ENCODE measurements at regions not wholly inside any gene's neighbourhood (a gene's known extent, or its start where the extent isn't known, plus 50 kb on each side); places are given as distances from the start of the nearest gene placed in this dataset.

GRCh38 chr21:27477296-27477695 lies 510.4 kb upstream of the ADAMTS5 start:
- no peaks in the 10 kb centered on the region for H3K36me3 Mint-ChIP-seq
- Histone ChIP-seq H3K9ac (no peak overlapping the region), H3K27me3 (no peaks in the 10 kb centered on the region), H3K79me2 (ENCODE audit: low read depth) (no peaks in the 10 kb centered on the region), H3K36me3 (no peaks in the 10 kb centered on the region), H4K20me1 (ENCODE audit: low read depth) (no peaks in the 10 kb centered on the region), H3K4me2 (no peak overlapping the region), H3K4me3 (no peak overlapping the region), H3K4me1 (no peaks in the 10 kb centered on the region), H3F3A (ENCODE audit: low read depth) (no peaks in the 10 kb centered on the region), H3K9me3 (ENCODE audit: low read depth) (no peaks in the 10 kb centered on the region), H3K27ac (no peak overlapping the region), H2AFZ (replicated peaks) (no peak overlapping the region)
- DNase-seq (ENCODE audit: low spot score) = no peak
- H3K4me1 Mint-ChIP-seq = no peaks in the 10 kb centered on the region
- peaks cover 8% of the 10 kb centered on the region for H3K27me3 Mint-ChIP-seq (ENCODE audit: insufficient read depth, low read depth)
- no peak for TF ChIP-seq EZH2 (IDR thresholded peaks at IDR 0.05)
- no peak for TF ChIP-seq EZH2phosphoT487 (IDR thresholded peaks at IDR 0.05)
- TF ChIP-seq CTCF (IDR thresholded peaks at IDR 0.05) = no peak
- no peak overlapping the region for H3K27ac Mint-ChIP-seq
- H3K4me3 Mint-ChIP-seq = no peak overlapping the region
- no peaks in the 10 kb centered on the region for H3K9me3 Mint-ChIP-seq

- Histone ChIP-seq H3K36me3 (no peaks in the 10 kb centered on the region), H4K20me1 (ENCODE audit: low read depth) (no peaks in the 10 kb centered on the region), H3K4me2 (no peak overlapping the region), H2AFZ (replicated peaks) (no peak overlapping the region), H3K27me3 (no peaks in the 10 kb centered on the region), H3K9ac (no peak overlapping the region), H3K79me2 (ENCODE audit: low read depth) (no peaks in the 10 kb centered on the region), H3K4me3 (no peak overlapping the region), H3K4me1 (no peaks in the 10 kb centered on the region), H3K9me3 (ENCODE audit: low read depth) (no peaks in the 10 kb centered on the region), H3K27ac (no peak overlapping the region), H3F3A (ENCODE audit: low read depth) (no peaks in the 10 kb centered on the region)
- DNase-seq (ENCODE audit: low spot score) = no peak
- Mint-ChIP-seq H3K4me3 (no peak overlapping the region), H3K9me3 (no peaks in the 10 kb centered on the region), H3K36me3 (no peaks in the 10 kb centered on the region), H3K4me1 (no peaks in the 10 kb centered on the region), H3K27ac (no peak overlapping the region), H3K27me3 (ENCODE audit: insufficient read depth, low read depth) (peaks cover 8% of the 10 kb centered on the region)
- no peak for TF ChIP-seq EZH2phosphoT487 (IDR thresholded peaks at IDR 0.05)
- no peak for TF ChIP-seq CTCF (IDR thresholded peaks at IDR 0.05)
- TF ChIP-seq EZH2 (IDR thresholded peaks at IDR 0.05) = no peak
Measured at GRCh38 chr21:27476696-27477095, 509.8 kb upstream of the ADAMTS5 start.

- no peak overlapping the region for H3K4me2 ChIP-seq
- TF ChIP-seq EZH2 (IDR thresholded peaks at IDR 0.05) (no peak), CTCF (IDR thresholded peaks at IDR 0.05) (no peak), EZH2phosphoT487 (IDR thresholded peaks at IDR 0.05) (no peak)
- H3K9me3 ChIP-seq (ENCODE audit: low read depth) = no peaks in the 10 kb centered on the region
- no peak overlapping the region for H3K27ac ChIP-seq
- peaks cover 8% of the 10 kb centered on the region for H3K27me3 Mint-ChIP-seq (ENCODE audit: insufficient read depth, low read depth)
- no peaks in the 10 kb centered on the region for H3F3A ChIP-seq (ENCODE audit: low read depth)
- H3K36me3 Mint-ChIP-seq = no peaks in the 10 kb centered on the region
- H2AFZ ChIP-seq (replicated peaks) = no peak overlapping the region
- H3K9ac ChIP-seq = no peak overlapping the region
- no peak for DNase-seq (ENCODE audit: low spot score)
- H3K79me2 ChIP-seq (ENCODE audit: low read depth) = no peaks in the 10 kb centered on the region
- H3K27ac Mint-ChIP-seq = no peak overlapping the region
- no peaks in the 10 kb centered on the region for H3K27me3 ChIP-seq
- H3K4me1 ChIP-seq = no peaks in the 10 kb centered on the region
- H3K4me3 ChIP-seq = no peak overlapping the region
- no peaks in the 10 kb centered on the region for H3K4me1 Mint-ChIP-seq
- H3K9me3 Mint-ChIP-seq = no peaks in the 10 kb centered on the region
- H3K36me3 ChIP-seq = no peaks in the 10 kb centered on the region
- no peaks in the 10 kb centered on the region for H4K20me1 ChIP-seq (ENCODE audit: low read depth)
- no peak overlapping the region for H3K4me3 Mint-ChIP-seq
Measured at GRCh38 chr21:27475363-27475955, 508.6 kb upstream of the ADAMTS5 start.
